Vagina (tissue), 2 donors: ENCODE measurements at regions not wholly inside any gene's neighbourhood (a gene's known extent, or its start where the extent isn't known, plus 50 kb on each side); places are given as distances from the start of the nearest gene placed in this dataset.

Experiments
- DNase-seq, 2 donors: peaks; one replicate each; pipeline ENCODE4 v3.0.0-alpha.2; 2017; ENCODE audit errors: extremely low spot score in 2 of 2
- H3K27ac ChIP-seq: fragments of 200-600 bp; sonication (generic); one replicate; pipeline ENCODE4 v1.5.1; 2019
- H3K27me3 ChIP-seq: fragments of 200-600 bp; sonication (generic); one replicate; pipeline ENCODE4 v1.5.1; 2019
- H3K36me3 ChIP-seq, 2 donors: fragments of 200-600 bp; sonication (generic); one replicate each; pipeline ENCODE4 v1.5.1; 2017 to 2019
- H3K4me1 ChIP-seq: fragments of 200-600 bp; sonication (generic); one replicate; pipeline ENCODE4 v1.5.1; 2019
- H3K4me3 ChIP-seq, 2 donors: fragments of 200-600 bp; sonication (generic); 1 replicate in 1 of 2; 2 replicates in 1 of 2; pipeline ENCODE4 v1.5.1; 2016 to 2019
- H3K9me3 ChIP-seq: fragments of 200-600 bp; sonication (generic); one replicate; pipeline ENCODE4 v1.5.1; 2019
- CTCF ChIP-seq, 3 experiments: fragments of 450-650 bp in 2 of 3; fragments of 200-600 bp in 1 of 3; sonication (generic) in 1 of 3; IDR thresholded peaks; one replicate each; pipeline ENCODE4 v1.5.1; 2017 to 2019; ENCODE audit warnings: antibody characterized with exemption in 3 of 3, mild to moderate bottlenecking in 2 of 3, moderate library complexity in 2 of 3
- POLR2A ChIP-seq, 2 donors: fragments of 450-650 bp; IDR thresholded peaks; one replicate each; pipeline ENCODE4 v1.6.1; 2017; ENCODE audit warnings: antibody characterized with exemption in 2 of 2, mild to moderate bottlenecking in 2 of 2, moderate library complexity in 2 of 2
- POLR2AphosphoS5 ChIP-seq, 2 donors: sonication (generic); formaldehyde crosslinking; IDR thresholded peaks; one replicate each; pipeline ENCODE4 v1.9.0; 2017; ENCODE audit warnings: antibody characterized with exemption in 2 of 2, mild to moderate bottlenecking in 2 of 2, low read depth in 1 of 2; ENCODE audit not compliant: insufficient read depth in 1 of 2
- intact Hi-C: fragments of 100-400 bp; cut with DNase I; formaldehyde crosslinking; loops from one replicate; pipeline ENCODE4 v1.15.1; 2023

DNA sequence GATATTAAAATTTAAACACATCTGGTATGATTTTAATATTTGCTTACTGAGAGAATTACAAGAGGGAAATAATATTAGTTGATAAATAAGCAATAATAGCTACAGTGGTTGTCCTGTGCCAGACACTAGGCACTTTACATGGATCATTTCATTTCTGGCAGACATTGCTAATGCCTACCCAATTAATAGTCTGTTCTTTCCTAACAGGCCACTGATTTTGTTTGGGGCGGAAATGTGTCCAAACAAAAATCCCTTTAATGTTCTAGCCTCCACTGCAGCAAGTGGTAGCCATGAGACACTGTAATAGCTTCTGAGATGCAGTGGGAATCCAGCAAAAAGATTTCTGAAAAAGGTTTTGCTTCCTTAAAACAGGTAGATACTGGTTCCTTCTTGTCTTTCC is 527.4 kb downstream of the CSNK1G3 start:
- H3K4me3 ChIP-seq: no peak overlapping the region
- no peaks in the 10 kb centered on the region for H3K9me3 ChIP-seq
- no peaks in the 10 kb centered on the region for H3K27me3 ChIP-seq
- DNase-seq: no peak
- no peaks in the 10 kb centered on the region for H3K4me1 ChIP-seq
- intact Hi-C loops: no loop called here
- TF ChIP-seq POLR2AphosphoS5 (IDR thresholded peaks at IDR 0.05; ENCODE audit: insufficient read depth in 1 of 2, low read depth in 1 of 2): no peak
- TF ChIP-seq CTCF (IDR thresholded peaks at IDR 0.05): no peak
- no peak for TF ChIP-seq POLR2A (IDR thresholded peaks at IDR 0.05)
- H3K36me3 ChIP-seq: no peaks in the 10 kb centered on the region
- H3K27ac ChIP-seq: no peak overlapping the region

- DNase-seq: no peak
- no peak overlapping the region for H3K27ac ChIP-seq
- no peaks in the 10 kb centered on the region for H3K4me1 ChIP-seq
- H3K27me3 ChIP-seq: no peaks in the 10 kb centered on the region
- H3K9me3 ChIP-seq: no peaks in the 10 kb centered on the region
- intact Hi-C loops: no loop called here
- TF ChIP-seq POLR2A (IDR thresholded peaks at IDR 0.05): no peak
- no peak for TF ChIP-seq POLR2AphosphoS5 (IDR thresholded peaks at IDR 0.05; ENCODE audit: insufficient read depth in 1 of 2, low read depth in 1 of 2)
- TF ChIP-seq CTCF (IDR thresholded peaks at IDR 0.05): no peak
- H3K36me3 ChIP-seq: no peaks in the 10 kb centered on the region
- H3K4me3 ChIP-seq: no peak overlapping the region
Observed at GRCh38 chr5:124036786-124037185, 524.8 kb downstream of the CSNK1G3 start.

DNA sequence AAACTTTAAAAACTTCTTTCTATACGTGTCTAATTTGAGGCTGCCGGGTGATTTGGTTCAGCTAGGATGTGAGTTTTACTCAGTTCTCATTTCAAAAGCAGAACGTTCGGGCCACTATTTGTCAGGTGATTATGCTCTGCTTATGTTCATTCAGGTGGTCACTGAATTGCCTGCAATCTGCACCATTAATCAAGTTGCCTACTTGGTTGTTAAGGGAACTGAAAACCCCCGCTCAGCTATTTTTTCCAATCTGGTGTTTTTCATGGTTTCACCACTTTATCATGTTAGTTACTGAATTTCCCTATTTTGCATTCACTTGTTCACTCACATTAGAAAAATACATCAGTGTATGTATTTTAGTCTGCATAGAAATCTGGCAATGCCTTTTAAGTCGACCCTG is 523.0 kb downstream of the CSNK1G3 start:
- TF ChIP-seq CTCF (IDR thresholded peaks at IDR 0.05) (no peak), POLR2A (IDR thresholded peaks at IDR 0.05) (no peak), POLR2AphosphoS5 (IDR thresholded peaks at IDR 0.05; ENCODE audit: insufficient read depth in 1 of 2, low read depth in 1 of 2) (no peak)
- H3K9me3 ChIP-seq: no peaks in the 10 kb centered on the region
- H3K4me1 ChIP-seq: no peaks in the 10 kb centered on the region
- intact Hi-C loops: no loop called here
- no peak for DNase-seq
- no peaks in the 10 kb centered on the region for H3K27me3 ChIP-seq
- H3K4me3 ChIP-seq: no peak overlapping the region
- no peaks in the 10 kb centered on the region for H3K36me3 ChIP-seq
- H3K27ac ChIP-seq: no peak overlapping the region

- Histone ChIP-seq H3K36me3 (no peaks in the 10 kb centered on the region), H3K4me1 (no peaks in the 10 kb centered on the region), H3K27ac (no peak overlapping the region), H3K9me3 (no peaks in the 10 kb centered on the region), H3K4me3 (no peak overlapping the region), H3K27me3 (no peaks in the 10 kb centered on the region)
- intact Hi-C loops: no loop called here
- TF ChIP-seq POLR2A (IDR thresholded peaks at IDR 0.05): no peak
- TF ChIP-seq POLR2AphosphoS5 (IDR thresholded peaks at IDR 0.05; ENCODE audit: insufficient read depth in 1 of 2, low read depth in 1 of 2): no peak
- TF ChIP-seq CTCF (IDR thresholded peaks at IDR 0.05): no peak
- DNase-seq: no peak
Observed at GRCh38 chr5:124034083-124034700, 522.2 kb downstream of the CSNK1G3 start.

GRCh38 chr5:124030043-124030491 is 518.1 kb downstream of the CSNK1G3 start:
- intact Hi-C loops: no loop called here
- Histone ChIP-seq H3K27me3 (no peaks in the 10 kb centered on the region), H3K4me1 (no peaks in the 10 kb centered on the region), H3K4me3 (no peak overlapping the region), H3K9me3 (no peaks in the 10 kb centered on the region), H3K36me3 (no peaks in the 10 kb centered on the region), H3K27ac (no peak overlapping the region)
- no peak for DNase-seq
- TF ChIP-seq POLR2AphosphoS5 (IDR thresholded peaks at IDR 0.05; ENCODE audit: insufficient read depth in 1 of 2, low read depth in 1 of 2): no peak
- no peak for TF ChIP-seq CTCF (IDR thresholded peaks at IDR 0.05)
- no peak for TF ChIP-seq POLR2A (IDR thresholded peaks at IDR 0.05)
